ENCODE measurements at regions not wholly inside any gene's neighbourhood (a gene's known extent, or its start where the extent isn't known, plus 50 kb on each side); places are given as distances from the start of the nearest gene placed in this dataset.

GRCh38 chr15:39472621-39473297 lies 108.1 kb upstream of the THBS1 start:
- H4K20me1 ChIP-seq (ENCODE audit: insufficient read depth, low read length): no peaks in the 10 kb centered on the region
- BruUV-seq (replicated peaks): no TSS peak
- TF ChIP-seq EZH2phosphoT487 (IDR thresholded peaks at IDR 0.05; ENCODE audit: borderline replicate concordance, low read depth, low read length): no peak
- no peak for TF ChIP-seq CTCF (conservative IDR thresholded peaks at IDR 0.05; ENCODE audit: low read length)
- no peaks in the 10 kb centered on the region for H3K9me2 ChIP-seq (ENCODE audit: insufficient read depth, low read length)
- CTCF ChIA-PET (ENCODE audit: unreplicated experiment): interaction anchor here (1.3 kb wide), 1 partner anchor 11 kb away, joined by 3 read pairs; no protein-coding TSS in a partner anchor
- no peak overlapping the region for H3K4me3 ChIP-seq (ENCODE audit: low read depth, low read length, poor library complexity, severe bottlenecking)
- H3K4me2 ChIP-seq (ENCODE audit: low read length): no peak overlapping the region
- intact Hi-C loops (cut with micrococcal nuclease; ENCODE audit: unreplicated experiment): no loop called here
- no peaks in the 10 kb centered on the region for H3K36me3 ChIP-seq (ENCODE audit: insufficient read depth, low read length)
- H2AFZ ChIP-seq (ENCODE audit: low read length): no peak overlapping the region
- H3K4me1 ChIP-seq (ENCODE audit: insufficient read depth, low read length, poor library complexity, severe bottlenecking): no peaks in the 10 kb centered on the region
- no peaks in the 10 kb centered on the region for H3K9me3 ChIP-seq (ENCODE audit: low read length)
- H3K79me2 ChIP-seq (ENCODE audit: insufficient read depth, low read depth, low read length): no peaks in the 10 kb centered on the region
- POLR2A ChIA-PET: no interaction called here
- H3K27ac ChIP-seq (ENCODE audit: low read depth, low read length, poor library complexity, severe bottlenecking): no peak overlapping the region
- DNase-seq (ENCODE audit: low spot score): no peak

- Histone ChIP-seq H3K4me2 (ENCODE audit: low read length) (no peak overlapping the region), H3K27ac (ENCODE audit: low read depth, low read length, poor library complexity, severe bottlenecking) (no peak overlapping the region), H3K9me3 (ENCODE audit: low read length) (no peaks in the 10 kb centered on the region), H3K36me3 (ENCODE audit: insufficient read depth, low read length) (no peaks in the 10 kb centered on the region), H4K20me1 (ENCODE audit: insufficient read depth, low read length) (no peaks in the 10 kb centered on the region), H3K9me2 (ENCODE audit: insufficient read depth, low read length) (no peaks in the 10 kb centered on the region), H3K4me1 (ENCODE audit: insufficient read depth, low read length, poor library complexity, severe bottlenecking) (no peaks in the 10 kb centered on the region), H3K4me3 (ENCODE audit: low read depth, low read length, poor library complexity, severe bottlenecking) (no peak overlapping the region), H3K79me2 (ENCODE audit: insufficient read depth, low read depth, low read length) (no peaks in the 10 kb centered on the region), H2AFZ (ENCODE audit: low read length) (no peak overlapping the region)
- TF ChIP-seq EZH2phosphoT487 (IDR thresholded peaks at IDR 0.05; ENCODE audit: borderline replicate concordance, low read depth, low read length): no peak
- no peak for TF ChIP-seq CTCF (conservative IDR thresholded peaks at IDR 0.05; ENCODE audit: low read length)
- intact Hi-C loops (cut with micrococcal nuclease; ENCODE audit: unreplicated experiment): no loop called here
- POLR2A ChIA-PET: no interaction called here
- DNase-seq (ENCODE audit: low spot score): no peak
- CTCF ChIA-PET (ENCODE audit: unreplicated experiment): interaction anchor here (1.3 kb wide), 1 partner anchor 12 kb away, joined by 3 read pairs; no protein-coding TSS in a partner anchor
- BruUV-seq (replicated peaks): no TSS peak
These were observed 107.5 kb upstream of the THBS1 start for GRCh38 chr15:39473298-39473947.

- no TSS peak for BruUV-seq (replicated peaks)
- Histone ChIP-seq H3K79me2 (ENCODE audit: insufficient read depth, low read depth, low read length) (no peaks in the 10 kb centered on the region), H3K4me3 (ENCODE audit: low read depth, low read length, poor library complexity, severe bottlenecking) (no peak overlapping the region), H3K9me3 (ENCODE audit: low read length) (no peaks in the 10 kb centered on the region), H3K27ac (ENCODE audit: low read depth, low read length, poor library complexity, severe bottlenecking) (no peak overlapping the region), H3K36me3 (ENCODE audit: insufficient read depth, low read length) (no peaks in the 10 kb centered on the region), H3K4me1 (ENCODE audit: insufficient read depth, low read length, poor library complexity, severe bottlenecking) (no peaks in the 10 kb centered on the region), H3K9me2 (ENCODE audit: insufficient read depth, low read length) (no peaks in the 10 kb centered on the region), H4K20me1 (ENCODE audit: insufficient read depth, low read length) (no peaks in the 10 kb centered on the region), H2AFZ (ENCODE audit: low read length) (no peak overlapping the region), H3K4me2 (ENCODE audit: low read length) (no peak overlapping the region)
- TF ChIP-seq CTCF (conservative IDR thresholded peaks at IDR 0.05; ENCODE audit: low read length) (no peak), EZH2phosphoT487 (IDR thresholded peaks at IDR 0.05; ENCODE audit: borderline replicate concordance, low read depth, low read length) (no peak)
- POLR2A ChIA-PET: no interaction called here
- CTCF ChIA-PET (ENCODE audit: unreplicated experiment): no interaction called here
- DNase-seq (ENCODE audit: low spot score): no peak
- intact Hi-C loops (cut with micrococcal nuclease; ENCODE audit: unreplicated experiment): no loop called here
These were observed 106.2 kb upstream of the THBS1 start for GRCh38 chr15:39474657-39475056.

Data from OCI-LY7 (cell line).